BE2C (cell line): ENCODE measurements at regions not wholly inside any gene's neighbourhood (a gene's known extent, or its start where the extent isn't known, plus 50 kb on each side); places are given as distances from the start of the nearest gene placed in this dataset.
"Not testable (repeated sequence)": the region's sequence is repeated elsewhere in the genome, so short reads cannot be mapped to it uniquely, and the experiment has no call there.

ENCODE experiments used
- DNase-seq: peaks from one replicate; pipeline ENCODE4 v3.0.0-alpha.2; 2020
- H3K27me3 ChIP-seq: fragments of 250-450 bp; sonication (Bioruptor Pico); 2 replicates; pipeline ENCODE4 v1.5.1; 2020; ENCODE audit warnings: mild to moderate bottlenecking
- H3K36me3 ChIP-seq: fragments of 250-450 bp; sonication (Bioruptor Pico); 2 replicates; pipeline ENCODE4 v1.5.1; 2020; ENCODE audit warnings: mild to moderate bottlenecking
- H3K4me1 ChIP-seq: fragments of 250-450 bp; sonication (Bioruptor Pico); 2 replicates; pipeline ENCODE4 v1.5.1; 2020
- H3K4me3 ChIP-seq: 2 replicates; pipeline ENCODE4 v1.5.1; 2011; ENCODE audit warnings: low read depth, low read length
- H3K9me3 ChIP-seq: fragments of 250-450 bp; sonication (Bioruptor Pico); 2 replicates; pipeline ENCODE4 v1.5.1; 2020
- CTCF ChIP-seq: IDR thresholded peaks from 2 replicates; pipeline ENCODE4 v1.5.1; 2012; ENCODE audit warnings: mild to moderate bottlenecking, low read depth, low read length

GRCh38 chr6:68182386-68182785 is 452.7 kb upstream of the ADGRB3 start:
- no peaks in the 10 kb centered on the region for H3K4me1 ChIP-seq
- no peaks in the 10 kb centered on the region for H3K27me3 ChIP-seq
- no peaks in the 10 kb centered on the region for H3K36me3 ChIP-seq
- no peak for DNase-seq
- H3K4me3 ChIP-seq = no peak overlapping the region
- no peak for TF ChIP-seq CTCF
- H3K9me3 ChIP-seq = no peaks in the 10 kb centered on the region; the same call in 1 of the 2 replicates

GRCh38 chr6:68181027-68181426 is 454.1 kb upstream of the ADGRB3 start:
- H3K27me3 ChIP-seq, H3K36me3 ChIP-seq, H3K4me1 ChIP-seq, H3K9me3 ChIP-seq, H3K4me3 ChIP-seq, DNase-seq: not testable (repeated sequence)

- no peak for TF ChIP-seq CTCF
- Histone ChIP-seq H3K27me3 (no peaks in the 10 kb centered on the region), H3K4me3 (no peak overlapping the region), H3K36me3 (no peaks in the 10 kb centered on the region), H3K4me1 (no peaks in the 10 kb centered on the region), H3K9me3 (peaks cover 2% of the 10 kb centered on the region; the same call in 1 of the 2 replicates)
- no peak for DNase-seq
Observed at GRCh38 chr6:68173616-68174015, 461.5 kb upstream of the ADGRB3 start.

GRCh38 chr6:68169922-68170321 is 465.2 kb upstream of the ADGRB3 start:
- H3K4me1 ChIP-seq = no peaks in the 10 kb centered on the region
- peaks cover 2% of the 10 kb centered on the region; the same call in 1 of the 2 replicates for H3K9me3 ChIP-seq
- DNase-seq = no peak
- H3K4me3 ChIP-seq = no peak overlapping the region
- H3K36me3 ChIP-seq = no peaks in the 10 kb centered on the region
- no peaks in the 10 kb centered on the region for H3K27me3 ChIP-seq
- TF ChIP-seq CTCF = no peak

- H3K4me1 ChIP-seq = no peaks in the 10 kb centered on the region
- no peaks in the 10 kb centered on the region for H3K36me3 ChIP-seq
- no peak for TF ChIP-seq CTCF
- DNase-seq = no peak
- no peak overlapping the region for H3K4me3 ChIP-seq
- H3K9me3 ChIP-seq = peaks cover 2% of the 10 kb centered on the region; the same call in 1 of the 2 replicates
- H3K27me3 ChIP-seq = no peaks in the 10 kb centered on the region
Observed at GRCh38 chr6:68167604-68168003, 467.5 kb upstream of the ADGRB3 start.

GRCh38 chr6:68160812-68161211 is 474.3 kb upstream of the ADGRB3 start:
- H3K4me1 ChIP-seq, H3K36me3 ChIP-seq, H3K4me3 ChIP-seq, H3K27me3 ChIP-seq, DNase-seq, H3K9me3 ChIP-seq: not testable (repeated sequence)

GRCh38 chr6:68160348-68160747 is 474.7 kb upstream of the ADGRB3 start:
- no peak for DNase-seq
- Histone ChIP-seq H3K4me3 (no peak overlapping the region), H3K9me3 (peaks cover 5% of the 10 kb centered on the region; the same call in 1 of the 2 replicates), H3K4me1 (no peaks in the 10 kb centered on the region), H3K27me3 (no peaks in the 10 kb centered on the region), H3K36me3 (no peaks in the 10 kb centered on the region)
- TF ChIP-seq CTCF = no peak
